Activated CD8-positive, alpha-beta memory T cell treated with anti-CD3 and anti-CD28 coated beads, Interleukin-2, amount 50 U/mL, for 24 hours (primary cell): ENCODE measurements at regions not wholly inside any gene's neighbourhood (a gene's known extent, or its start where the extent isn't known, plus 50 kb on each side); places are given as distances from the start of the nearest gene placed in this dataset.
"Not testable (repeated sequence)": the region's sequence is repeated elsewhere in the genome, so short reads cannot be mapped to it uniquely, and the experiment has no call there.

Source experiments
- DNase-seq: peaks from one replicate; pipeline ENCODE4 v3.0.0-alpha.2; 2020; ENCODE audit errors: extremely low read depth

DNA sequence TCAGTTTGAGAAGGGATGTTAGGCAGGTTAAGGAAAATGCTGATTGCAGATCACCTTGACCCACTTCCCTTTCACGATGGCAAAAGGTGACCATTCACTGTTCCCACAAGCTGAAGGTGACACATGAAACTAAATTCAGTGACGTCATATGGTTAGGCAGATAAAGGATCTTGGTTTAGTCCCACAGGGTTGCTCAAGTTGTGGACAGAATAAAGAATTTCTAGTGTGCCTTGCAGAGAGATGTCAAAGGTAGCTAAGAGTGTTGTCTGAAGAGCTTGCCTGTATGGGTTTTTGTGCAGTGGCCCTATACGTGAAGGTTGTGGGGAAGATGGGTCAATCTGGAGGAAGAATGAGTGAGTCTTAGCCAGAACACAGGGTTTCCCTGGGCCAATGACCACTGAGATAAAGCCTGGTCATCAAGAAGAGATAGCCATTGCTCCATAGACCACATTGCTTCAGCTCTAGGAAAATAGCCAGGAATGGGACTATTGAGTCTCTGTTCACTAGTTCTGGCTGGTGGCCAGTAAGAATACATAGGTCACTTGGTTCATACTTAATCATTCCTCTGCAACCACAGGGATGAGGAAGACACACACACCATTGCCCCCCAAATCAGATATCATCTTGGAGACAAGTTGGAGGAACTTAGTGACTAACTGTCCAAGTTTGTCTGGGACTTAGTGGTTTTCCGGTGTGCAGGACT lies 148.5 kb upstream of the ATXN1 start:
- DNase-seq = no peak

DNA sequence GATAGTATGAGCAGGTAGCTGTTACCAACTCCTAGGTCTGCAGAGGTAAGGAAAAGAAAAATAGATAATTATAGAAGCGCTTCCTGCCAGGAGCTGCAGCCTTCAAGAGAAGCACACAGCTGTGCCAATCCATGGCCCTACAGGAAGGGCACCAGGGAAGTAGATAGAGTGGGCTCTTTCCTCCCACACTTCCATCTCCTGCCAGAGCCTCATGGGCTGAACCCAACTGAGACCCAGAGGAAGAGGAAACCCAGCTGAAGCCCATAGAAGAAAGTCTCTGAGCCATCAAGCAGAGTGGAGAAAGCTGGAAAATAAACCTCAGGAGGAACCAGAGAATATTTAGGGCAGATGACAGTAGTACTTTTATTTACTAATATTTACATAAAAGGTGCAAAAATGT lies 146.7 kb upstream of the ATXN1 start:
- DNase-seq = no peak

DNA sequence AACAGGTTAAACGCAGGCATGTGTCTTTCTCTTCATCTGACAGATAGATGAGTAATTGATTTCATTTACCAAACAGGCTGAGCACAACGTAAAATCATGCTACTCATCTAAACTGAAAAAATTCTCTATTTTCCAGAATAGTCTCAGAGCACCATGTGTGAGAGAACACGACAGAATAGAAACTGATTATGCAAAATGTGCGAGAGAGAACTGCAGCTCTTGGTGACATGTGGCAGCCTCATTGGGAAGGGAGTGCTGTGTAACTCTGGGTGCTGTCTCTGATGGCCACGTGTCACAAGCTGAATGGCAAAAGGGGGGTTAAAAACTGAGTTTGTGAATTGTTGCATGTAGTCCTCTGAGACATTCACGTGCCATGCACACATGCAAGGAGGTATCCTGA lies 143.7 kb upstream of the ATXN1 start:
- no peak for DNase-seq

DNA sequence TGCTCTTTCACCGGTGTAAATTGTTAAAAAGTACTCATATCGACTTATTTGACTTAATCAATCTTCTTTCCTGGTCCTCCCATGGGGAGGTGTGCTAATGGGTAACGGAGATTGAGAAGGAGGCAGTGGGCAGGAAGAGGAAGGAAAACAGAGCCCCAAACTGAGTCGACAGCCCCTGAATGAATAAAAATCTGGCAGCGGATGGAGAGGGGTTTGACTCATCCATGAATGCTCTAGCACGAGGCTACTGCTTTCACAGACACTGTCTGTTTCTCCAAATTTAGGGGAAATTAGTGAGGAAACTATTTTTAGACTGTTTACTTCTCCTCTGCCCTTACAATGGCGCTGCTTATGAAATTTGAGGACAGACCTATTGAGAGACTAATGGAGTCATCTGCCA lies 142.2 kb upstream of the ATXN1 start:
- DNase-seq = no peak

DNA sequence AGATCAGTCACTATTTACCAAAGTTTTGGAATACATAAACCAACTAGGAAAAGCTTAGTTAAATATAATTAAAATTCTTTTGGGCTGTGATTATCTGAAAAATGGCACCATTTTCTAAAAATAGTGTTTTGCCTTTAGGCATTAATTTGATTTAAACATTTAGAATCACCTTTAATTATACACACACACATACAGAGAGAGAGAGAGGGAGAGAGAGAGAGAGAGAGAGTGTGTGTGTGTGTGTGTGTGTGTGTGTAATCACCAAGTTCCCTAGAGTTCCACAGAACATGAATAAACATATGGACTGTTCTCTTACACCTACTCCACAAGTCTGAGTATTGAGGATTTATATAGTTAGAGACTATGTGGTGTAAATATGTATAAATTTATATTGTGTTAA lies 141.2 kb upstream of the ATXN1 start:
- DNase-seq = no peak

DNA sequence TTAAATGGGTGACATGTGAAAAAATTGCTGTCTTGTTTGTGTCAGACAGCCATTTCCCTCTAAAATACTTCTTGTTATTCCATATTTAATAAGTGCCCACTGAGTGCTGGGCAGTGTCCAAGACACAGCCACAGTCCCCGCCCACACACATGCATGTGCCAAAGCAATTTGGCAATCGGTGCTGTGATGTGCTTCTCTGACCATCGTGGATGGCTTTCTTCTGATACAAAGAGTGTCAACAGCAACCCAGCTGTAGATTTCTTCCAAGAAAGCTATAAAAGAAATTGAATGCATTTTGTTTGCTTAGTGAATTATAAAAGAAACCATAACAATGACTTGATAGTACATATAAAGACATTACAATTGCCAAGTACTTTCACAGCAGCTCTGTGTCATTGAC lies 140.5 kb upstream of the ATXN1 start:
- no peak for DNase-seq

DNA sequence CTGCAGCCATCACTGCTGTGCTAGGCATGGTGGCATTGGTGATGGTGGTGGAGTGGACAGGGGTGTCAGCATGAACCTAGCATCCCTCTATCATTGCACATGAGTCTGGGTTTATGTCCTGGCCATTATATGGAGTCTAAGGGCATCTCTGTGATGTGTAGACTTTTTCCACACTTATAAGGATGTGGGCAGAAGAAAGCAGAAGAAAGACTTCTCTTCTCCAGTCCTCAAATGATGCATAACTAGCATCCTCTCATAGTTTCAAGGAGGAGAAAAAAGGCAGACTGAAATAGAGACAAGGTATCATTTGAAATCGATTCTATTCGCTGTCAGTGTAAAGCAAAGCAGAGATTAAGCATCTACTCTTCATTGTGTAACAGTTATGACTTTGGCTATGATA lies 140.0 kb upstream of the ATXN1 start:
- no peak for DNase-seq

DNA sequence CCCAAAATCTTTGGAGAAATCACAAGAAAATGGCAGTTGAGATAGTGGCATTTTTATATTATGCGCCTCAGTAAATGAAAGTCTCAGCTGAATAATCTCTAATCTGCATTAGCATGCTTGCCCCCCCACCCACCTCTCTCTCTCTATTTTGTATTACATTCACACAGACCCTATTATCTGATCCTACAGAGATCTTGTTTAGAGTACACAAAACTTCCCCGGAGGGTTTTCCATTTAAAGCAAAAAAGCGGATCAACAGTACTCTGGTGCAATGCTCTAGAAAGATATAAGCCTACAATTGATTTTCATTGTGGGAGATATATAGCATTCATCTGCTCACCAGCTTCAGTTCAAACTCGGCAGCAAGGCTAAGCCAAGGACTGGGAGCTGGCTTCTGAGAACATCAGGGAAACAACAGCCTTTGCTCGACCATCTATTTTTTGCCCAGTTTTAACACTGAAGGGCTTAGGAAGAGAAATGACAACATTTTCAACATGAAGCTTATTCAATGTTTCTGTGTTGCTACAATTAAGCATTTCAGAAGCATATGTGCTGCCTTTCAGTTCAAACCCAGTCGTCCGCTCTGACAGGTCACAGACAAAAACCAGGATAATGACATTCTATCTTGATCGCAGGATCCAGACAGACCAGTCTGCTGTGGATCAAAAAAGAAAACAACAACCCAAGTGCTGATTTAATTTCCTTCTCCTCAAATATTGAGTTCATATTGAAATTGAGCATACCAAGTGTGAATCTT lies 137.6 kb upstream of the ATXN1 start:
- no peak for DNase-seq

DNA sequence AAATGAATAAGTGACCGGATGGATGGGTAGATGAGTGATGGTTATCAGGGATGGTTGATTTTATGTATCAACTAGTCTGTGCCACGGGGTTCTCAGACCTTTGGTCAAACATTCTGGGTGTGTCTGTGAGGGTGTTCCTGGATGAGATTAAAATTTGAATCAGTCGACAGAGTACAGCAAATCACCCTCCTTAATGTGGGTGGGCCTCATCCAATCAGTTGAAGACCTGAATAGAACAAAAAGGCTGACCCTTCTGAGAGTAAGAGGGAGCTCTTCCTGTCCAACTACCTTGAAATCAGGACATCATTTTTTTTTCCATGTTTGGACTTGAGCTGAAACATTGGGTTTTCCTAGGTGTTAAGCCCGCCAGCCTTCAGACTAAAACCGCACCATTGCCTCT lies 136.4 kb upstream of the ATXN1 start:
- no peak for DNase-seq

DNA sequence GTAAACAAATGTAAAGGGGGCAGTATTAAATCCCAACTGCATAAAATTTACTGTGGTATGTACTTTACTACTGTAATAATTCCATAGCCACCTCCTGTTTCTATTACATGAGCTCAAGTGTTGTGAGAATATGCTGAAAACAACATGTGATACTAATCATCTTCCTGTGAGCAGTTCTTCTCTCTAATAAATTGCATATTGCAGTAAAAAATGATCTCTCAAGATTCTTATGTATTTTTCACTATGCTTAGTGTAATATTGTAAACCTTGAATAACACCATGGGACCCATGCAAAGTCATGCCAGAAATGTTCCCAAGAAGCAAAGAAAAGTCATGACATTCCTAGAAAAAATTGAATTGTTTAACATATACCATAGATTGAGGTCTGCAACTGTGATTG lies 133.0 kb upstream of the ATXN1 start:
- no peak for DNase-seq

DNA sequence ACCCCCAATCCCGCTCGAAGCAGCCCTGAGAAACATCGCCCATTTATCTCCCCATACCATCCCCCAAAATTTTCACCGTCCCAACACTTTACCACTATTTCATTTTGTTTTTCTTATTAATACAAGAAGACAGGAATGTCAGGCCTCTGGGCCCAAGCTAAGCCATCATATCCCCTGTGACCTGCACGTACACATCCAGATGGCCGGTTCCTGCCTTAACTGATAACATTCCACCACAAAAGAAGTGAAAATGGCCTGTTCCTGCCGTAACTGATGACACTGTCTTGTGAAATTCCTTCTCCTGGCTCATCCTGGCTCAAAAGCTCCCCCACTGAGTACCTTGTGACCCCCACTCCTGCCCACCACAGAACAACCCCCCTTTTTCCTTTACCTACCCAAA lies 129.8 kb upstream of the ATXN1 start:
- not testable (repeated sequence) for DNase-seq

DNA sequence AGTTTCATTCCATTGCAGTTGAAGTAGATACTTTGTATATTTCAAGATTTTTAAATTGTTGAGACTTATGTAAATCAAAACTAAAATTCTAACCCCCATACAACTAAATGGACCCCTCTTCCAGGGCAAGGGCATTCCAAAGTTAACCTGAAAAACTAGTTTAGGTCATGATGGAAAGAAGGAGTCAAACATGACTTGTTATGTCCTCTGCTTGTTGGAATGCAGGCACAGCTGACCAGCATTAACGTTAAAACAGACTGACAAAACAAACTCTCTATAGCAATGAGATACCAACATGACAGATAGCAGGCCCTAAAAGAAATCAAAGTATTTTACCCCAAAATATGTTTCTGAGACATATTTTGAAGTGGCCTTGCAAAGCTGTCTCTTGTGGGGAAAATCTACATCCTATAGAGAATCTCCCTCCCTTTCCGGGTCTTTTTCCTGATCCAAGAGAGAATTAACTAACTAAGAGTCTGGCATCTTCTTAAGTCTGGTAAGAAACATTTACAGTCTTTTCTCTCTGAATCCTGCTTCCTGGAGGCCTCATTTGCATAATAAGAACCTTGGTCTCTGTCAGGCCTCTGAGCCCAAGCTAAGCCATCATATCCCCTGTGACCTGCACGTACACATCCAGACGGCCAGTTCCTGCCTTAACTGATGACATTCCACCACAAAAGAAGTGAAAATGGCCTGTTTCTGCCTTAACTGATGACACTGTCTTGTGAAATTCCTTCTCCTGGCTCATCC lies 124.3 kb upstream of the ATXN1 start:
- DNase-seq = no peak

DNA sequence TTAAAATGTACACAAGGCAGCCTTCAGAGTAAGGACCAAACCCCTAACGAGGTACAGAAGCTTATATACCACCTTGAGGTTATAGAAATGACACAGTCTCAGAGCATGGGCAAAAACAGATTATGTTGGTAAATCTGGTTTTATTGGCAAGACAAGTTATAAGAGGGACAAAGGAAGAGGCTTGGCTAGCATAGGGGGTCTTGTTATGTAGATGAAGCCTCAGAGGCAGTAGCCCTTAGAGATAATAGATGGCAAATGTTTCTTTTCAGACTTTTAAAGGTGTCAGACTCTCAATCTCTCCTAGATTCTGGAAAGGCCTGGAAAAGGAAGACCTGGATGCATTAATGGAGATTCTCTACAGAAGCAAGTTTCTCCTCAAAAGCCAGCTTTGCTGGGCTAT lies 123.3 kb upstream of the ATXN1 start:
- DNase-seq = no peak

DNA sequence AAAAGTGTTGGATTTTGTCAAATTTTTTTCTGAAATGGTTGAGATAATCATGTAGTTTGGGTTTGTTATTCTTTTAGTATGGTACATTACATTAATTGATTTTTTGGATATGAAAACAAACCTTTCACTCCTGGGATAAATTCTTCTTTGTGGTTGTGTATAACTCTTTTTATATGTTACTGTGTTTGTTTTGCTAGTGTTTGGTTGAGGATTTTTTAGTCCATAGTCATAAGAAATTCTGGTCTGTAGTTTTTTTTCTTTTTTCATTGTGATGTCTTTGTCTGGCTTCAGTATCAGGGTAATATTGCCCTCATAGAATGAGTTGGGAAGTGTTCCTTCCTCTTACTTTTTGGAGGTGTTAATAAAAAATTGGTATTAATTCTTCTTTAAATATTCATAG lies 122.2 kb upstream of the ATXN1 start:
- DNase-seq = no peak

DNA sequence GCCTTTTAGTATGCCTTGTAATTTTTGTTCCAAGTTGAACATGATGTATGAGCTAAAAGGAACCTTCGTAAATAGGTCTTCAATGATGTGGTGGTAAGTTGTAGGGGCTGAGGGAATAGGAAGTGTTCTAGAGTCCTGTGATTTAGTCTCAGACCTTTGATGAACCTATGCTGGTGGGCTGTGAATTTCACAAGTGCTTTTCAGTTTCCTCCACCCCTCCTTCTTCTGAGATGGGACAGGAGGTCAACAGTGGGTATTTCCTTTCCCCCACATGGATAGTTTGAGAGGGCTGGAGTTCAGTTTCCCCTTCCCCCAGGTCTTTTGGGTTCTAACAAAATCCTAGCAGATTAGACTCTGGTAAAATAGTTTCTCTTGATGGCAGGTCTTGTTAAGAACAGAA lies 121.0 kb upstream of the ATXN1 start:
- DNase-seq = no peak

DNA sequence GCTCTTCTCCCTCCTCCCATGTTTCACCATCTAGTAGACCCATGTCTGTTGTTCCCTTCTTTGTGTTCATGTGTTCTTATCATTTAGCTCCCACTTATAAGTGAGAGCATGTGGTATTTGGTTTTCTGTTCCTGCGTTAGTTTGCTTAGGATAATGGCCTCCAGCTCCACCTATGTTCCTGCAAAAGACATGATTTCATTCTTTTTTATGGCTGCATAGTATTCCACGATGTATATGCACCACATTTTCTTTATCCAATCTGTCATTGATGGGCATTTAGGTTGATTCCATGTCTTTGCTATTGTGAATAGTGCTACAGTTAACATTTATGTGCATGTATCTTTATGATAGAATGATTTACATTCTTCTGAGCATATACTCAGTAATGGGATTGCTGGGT lies 115.6 kb upstream of the ATXN1 start:
- DNase-seq = not testable (repeated sequence)

DNA sequence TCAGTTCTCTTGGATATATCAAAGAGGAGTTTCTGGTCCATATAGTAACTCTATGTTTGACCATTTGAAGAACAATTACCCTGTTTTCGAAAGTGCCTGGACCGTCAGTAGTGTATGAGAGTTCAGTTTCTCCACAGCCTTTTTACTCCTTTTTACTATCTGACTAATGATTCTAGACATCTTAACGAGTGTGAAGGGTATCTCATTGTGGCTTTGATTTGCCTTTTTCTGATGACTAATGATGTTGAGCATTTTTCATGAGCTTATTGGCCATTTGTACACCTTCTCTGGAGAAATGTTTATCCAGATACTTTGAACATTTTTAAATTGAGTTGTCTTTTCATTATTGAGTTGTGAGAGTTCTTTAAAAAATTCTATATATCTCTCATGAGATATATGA lies 114.9 kb upstream of the ATXN1 start:
- no peak for DNase-seq

DNA sequence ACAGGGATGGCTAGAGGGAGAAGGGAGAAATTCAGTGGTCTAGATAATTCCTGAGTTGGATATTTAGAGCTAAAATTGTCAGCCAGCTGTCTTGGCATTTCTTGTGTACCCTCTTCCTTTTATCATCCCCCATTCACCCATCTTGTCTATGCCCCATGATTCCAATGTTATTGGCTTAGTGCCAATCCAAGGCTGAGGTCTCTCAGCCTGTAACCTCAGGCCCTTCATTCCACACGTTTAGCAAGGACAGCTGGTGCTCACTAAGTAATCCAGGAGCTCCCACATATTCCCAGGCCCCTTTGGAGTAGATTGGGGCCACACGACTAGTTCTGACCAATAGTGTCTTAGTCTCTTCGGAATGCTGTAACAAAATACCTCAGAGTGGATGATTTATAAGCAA lies 112.4 kb upstream of the ATXN1 start:
- no peak for DNase-seq

DNA sequence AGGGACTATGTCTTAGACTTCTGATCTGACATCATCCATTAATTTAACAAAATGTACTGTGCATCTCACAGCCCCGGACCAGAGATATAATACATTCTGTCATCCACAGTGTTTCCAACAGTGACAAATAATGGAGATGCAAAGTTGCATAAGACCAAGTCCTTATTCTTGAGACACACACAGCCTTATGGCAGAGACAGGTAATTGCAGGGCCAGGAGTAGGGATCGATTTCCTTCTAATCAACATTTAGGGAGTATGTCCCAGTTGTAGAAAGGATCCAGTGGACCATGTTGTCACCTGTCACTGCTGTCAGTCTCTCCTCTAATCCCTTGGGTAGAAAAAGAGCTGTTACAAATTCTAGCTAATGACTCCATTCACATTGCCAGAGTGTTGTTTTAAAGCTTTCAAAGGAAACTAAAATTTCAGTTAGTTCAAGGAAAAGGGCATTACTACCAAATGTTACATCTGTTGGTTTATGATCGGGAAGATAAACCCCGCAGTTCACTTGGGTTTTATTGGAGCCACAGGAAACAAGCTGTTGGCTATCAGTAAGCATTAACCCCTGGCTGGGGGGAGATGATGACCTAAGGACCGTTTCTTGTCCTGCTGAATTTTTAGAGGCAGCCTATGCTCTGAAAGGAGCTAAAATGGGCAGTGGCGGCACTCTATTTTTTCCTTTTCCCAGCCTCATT lies 111.4 kb upstream of the ATXN1 start:
- no peak for DNase-seq

DNA sequence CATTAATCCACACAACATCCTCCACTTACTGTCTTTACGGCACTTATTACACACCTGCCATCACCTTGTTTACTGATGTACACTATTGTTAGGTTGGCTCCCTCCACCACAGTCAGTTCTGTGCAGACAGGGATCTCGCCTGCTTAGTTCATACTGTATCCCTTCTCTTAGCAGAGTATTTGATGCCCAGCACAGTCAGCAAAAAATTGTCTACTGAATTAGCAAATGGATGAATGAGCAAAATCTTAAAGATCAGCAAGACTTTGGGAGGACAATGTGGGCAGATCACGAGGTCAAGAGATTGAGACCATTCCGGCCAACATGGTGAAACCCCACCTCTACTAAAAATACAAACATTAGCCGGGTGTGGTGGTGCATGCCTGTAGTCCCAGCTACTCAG lies 109.8 kb upstream of the ATXN1 start:
- no peak for DNase-seq

DNA sequence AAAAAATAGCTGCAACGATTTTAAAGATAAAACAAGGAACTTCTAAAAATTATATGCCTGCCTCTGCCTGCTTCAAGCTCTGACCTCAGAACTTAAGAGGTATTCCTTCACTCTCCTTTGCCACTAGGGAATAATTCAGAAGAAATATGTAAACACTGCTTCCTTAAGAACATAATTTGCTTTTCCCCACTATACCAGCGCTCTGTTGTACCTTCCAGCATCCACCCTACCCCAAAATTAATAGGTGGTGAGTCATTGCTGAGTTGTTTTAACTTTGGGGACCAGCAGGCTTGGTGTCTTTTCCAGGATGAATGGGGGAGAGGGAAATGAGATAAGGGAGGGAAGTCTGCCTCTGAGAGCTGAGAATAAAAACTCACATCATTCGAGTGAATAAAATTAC lies 107.7 kb upstream of the ATXN1 start:
- DNase-seq = no peak

DNA sequence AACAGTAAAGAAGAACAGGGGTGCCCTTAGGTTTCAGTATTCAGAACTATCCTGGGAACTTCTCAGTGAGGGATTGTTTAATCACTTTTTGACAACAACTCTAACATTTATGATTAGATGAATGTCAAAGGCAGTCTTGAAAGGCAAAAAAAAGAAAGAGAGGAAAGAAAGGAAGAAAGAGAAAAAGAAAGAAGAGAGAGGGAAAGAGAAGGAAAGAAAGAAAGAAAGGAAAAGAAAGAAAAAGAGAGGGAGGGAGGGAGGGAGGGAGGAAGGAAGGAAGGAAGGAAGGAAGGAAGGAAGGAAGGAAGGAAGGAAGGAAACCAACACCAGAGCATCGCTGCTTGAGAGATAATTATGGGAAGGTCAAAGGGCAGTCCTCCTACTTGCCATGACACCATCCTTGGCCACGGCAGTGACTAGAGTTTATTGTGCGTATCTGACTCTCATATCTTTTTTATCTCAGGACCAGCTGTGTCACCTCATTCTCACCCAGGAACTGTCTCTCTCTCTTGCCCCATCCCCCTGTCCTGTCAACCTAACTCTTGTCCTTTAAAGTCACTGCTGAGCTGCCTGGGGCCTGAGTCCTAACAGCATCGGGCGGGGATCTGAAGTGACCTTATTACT lies 96.8 kb upstream of the ATXN1 start:
- DNase-seq = no peak
